NOMO-1 treated with dmso at 0.1 percent for 144 hours (cell line): ENCODE measurements at regions not wholly inside any gene's neighbourhood (a gene's known extent, or its start where the extent isn't known, plus 50 kb on each side); places are given as distances from the start of the nearest gene placed in this dataset.
"Not testable (repeated sequence)": the region's sequence is repeated elsewhere in the genome, so short reads cannot be mapped to it uniquely, and the experiment has no call there.

Source experiments
- DNase-seq: peaks from one replicate; lab custom pipeline; 2025; ENCODE audit not compliant: unreplicated experiment; lab: John Stamatoyannopoulos, UW

DNA sequence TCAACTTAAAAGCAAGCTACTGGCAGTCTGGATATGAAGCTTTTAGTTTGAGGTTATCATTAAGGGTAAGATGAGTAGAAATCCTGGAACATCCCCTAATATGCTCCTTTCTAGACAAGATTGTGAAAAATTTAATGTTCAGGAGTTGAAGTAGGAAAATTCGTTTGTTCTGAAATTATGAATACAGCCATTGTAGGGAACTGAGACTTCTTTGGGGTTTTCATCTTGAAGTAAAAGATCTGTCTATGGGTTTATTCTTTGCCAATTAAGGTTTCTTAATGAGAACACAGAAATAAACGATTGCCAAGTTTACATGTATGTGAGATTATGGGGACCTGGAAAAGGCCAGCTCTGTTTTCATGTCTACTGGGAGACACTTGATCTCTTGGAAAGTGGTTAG, 225.6 kb upstream of the MOCS1 start:
- DNase-seq: no peak

GRCh38 chr6:40152701-40153436, 218.6 kb upstream of the MOCS1 start:
- DNase-seq: no peak

- no peak for DNase-seq
Measured at GRCh38 chr6:40152196-40152595, 217.9 kb upstream of the MOCS1 start.

GRCh38 chr6:40148882-40149573, 214.8 kb upstream of the MOCS1 start:
- peak; percentile 19 for DNase-seq

GRCh38 chr6:40146902-40147301, 212.6 kb upstream of the MOCS1 start:
- DNase-seq: no peak

- no peak for DNase-seq
Measured at GRCh38 chr6:40139447-40139846, 205.2 kb upstream of the MOCS1 start.

GRCh38 chr6:40138273-40138720, 204.0 kb upstream of the MOCS1 start:
- no peak for DNase-seq

- DNase-seq: no peak
Measured at GRCh38 chr6:40135491-40136072, 201.3 kb upstream of the MOCS1 start.

DNA sequence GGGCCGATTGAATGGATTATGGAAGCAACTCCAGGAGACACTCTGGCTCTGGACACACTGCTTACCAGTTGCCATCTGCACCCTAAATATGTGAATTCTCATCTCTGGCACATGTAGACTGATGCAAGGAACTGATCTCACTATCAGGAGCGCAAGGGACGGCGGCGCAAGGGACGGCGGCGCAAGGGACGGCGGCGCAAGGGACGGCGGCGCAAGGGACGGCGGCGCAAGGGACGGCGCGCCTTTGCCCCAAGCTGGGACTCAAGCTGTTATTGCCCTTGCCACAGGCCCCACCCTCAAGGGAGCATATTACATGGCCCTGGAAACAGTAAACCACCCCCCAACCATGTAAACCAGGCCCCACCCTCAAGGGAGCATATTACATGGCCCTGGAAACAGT, 199.7 kb upstream of the MOCS1 start:
- not testable (repeated sequence) for DNase-seq

DNA sequence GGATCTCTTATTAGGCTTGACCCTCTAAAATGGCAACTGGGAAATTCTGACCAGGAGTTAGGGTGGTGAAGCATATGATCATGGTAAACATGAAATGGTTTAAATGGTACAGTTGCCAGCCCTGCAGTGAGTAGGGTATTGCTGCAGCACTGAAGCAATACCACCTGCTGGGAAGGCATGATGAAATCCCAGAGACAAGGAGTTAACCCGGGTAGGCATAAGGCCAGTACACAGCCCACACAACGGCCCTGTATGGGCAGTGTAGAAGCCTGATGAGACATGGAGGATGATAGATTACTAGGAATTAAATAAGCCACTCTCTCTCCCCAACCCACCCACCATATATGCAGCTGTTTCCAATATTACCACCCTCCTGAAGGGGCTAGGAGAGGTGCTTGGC, 197.4 kb upstream of the MOCS1 start:
- DNase-seq: no peak

- no peak for DNase-seq
Measured at GRCh38 chr6:40128127-40128526, 193.9 kb upstream of the MOCS1 start.

DNA sequence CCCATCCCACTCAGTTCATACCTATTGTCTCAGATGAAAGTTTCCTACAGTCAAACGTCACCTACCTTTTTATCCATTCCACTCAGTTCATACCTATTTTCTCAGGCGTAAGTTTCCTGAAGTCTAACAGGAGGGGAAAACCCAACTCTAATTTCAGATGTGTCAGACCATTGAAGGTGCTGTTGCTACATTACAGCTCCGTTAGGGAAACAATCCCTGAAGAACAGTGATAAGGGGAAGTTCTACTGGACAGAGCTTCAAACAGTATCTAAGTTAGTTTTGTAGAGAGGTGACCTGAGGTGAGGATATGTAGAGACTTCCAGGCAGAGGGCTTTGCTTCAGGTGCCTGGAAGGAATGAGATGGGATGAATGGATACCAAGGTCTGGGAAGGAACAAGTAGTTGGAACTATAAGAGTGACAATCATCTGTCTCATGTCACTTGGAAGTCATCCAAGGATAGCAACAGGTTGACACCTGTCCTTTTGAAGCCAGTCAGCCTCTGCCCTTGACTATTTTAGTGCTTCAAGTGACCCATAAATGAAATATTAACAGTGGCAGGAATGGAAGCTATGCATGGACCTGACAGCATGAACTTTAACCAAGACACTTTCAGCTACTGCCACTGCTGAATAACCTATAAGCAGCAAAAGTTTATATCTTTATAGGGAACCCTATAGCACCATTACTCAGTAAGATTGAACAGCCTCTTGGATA, 191.6 kb upstream of the MOCS1 start:
- DNase-seq: no peak

- no peak for DNase-seq
Measured at GRCh38 chr6:40124924-40125323, 190.7 kb upstream of the MOCS1 start.

DNA sequence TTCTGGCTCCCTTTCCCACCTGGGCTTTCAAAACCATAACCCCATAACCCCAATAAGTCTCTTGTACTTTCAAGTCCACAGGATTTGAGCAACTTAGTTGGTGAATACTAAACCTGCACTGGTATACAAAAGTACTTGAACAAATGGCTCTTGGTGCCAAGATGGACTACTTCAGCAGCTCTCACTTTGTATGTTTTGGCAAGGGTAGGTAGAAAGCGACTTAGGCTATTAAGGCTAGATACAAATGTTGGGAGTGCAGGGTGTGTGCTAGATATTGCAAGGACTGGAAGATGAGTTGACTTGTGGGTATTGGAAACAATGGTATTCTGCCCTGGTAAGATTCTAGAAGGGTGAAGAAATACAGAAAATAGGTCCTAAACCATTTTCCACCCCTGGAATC, 182.6 kb upstream of the MOCS1 start:
- no peak for DNase-seq

DNA sequence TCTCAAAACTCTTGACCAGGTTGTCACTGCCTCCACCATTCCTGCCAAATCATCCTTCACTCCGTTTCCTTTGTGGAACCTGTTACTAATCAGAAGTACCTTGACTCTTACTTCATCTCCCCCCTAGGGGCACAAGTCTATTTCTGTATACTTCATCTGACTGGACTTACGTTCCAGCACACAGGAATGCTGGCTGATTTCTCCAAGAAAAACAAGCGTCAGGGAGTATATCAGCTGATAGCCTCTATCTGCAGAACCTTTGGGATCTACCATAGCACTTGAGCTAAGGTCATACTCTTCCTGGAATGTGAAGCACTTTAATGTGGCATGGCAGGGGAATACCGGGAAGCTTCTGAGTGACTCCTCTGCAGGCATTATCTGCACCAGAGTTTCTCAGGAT, 178.1 kb upstream of the MOCS1 start:
- DNase-seq: no peak

GRCh38 chr6:40108736-40109135, 174.5 kb upstream of the MOCS1 start:
- no peak for DNase-seq

GRCh38 chr6:40106840-40107239, 172.6 kb upstream of the MOCS1 start:
- DNase-seq: no peak

GRCh38 chr6:40098774-40099173, 164.5 kb upstream of the MOCS1 start:
- DNase-seq: no peak

DNA sequence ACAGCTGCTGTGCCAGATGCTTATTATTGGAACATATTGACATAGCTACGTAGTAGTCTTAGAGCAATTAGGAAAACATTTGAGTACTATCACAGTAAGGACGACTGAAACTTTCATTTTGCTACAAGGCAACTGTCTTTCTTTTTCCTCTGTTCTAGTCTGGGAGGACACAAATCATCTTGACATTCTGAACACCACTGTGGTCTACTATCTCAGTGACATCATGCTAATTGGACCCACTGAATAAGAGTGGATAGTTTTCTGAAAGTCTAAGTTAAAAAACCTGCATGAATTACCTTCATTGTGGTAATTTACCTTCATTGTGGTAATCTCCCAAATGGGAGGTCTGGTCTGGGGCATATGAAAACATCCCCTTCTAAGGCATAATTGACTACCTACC, 163.3 kb upstream of the MOCS1 start:
- no peak for DNase-seq

DNA sequence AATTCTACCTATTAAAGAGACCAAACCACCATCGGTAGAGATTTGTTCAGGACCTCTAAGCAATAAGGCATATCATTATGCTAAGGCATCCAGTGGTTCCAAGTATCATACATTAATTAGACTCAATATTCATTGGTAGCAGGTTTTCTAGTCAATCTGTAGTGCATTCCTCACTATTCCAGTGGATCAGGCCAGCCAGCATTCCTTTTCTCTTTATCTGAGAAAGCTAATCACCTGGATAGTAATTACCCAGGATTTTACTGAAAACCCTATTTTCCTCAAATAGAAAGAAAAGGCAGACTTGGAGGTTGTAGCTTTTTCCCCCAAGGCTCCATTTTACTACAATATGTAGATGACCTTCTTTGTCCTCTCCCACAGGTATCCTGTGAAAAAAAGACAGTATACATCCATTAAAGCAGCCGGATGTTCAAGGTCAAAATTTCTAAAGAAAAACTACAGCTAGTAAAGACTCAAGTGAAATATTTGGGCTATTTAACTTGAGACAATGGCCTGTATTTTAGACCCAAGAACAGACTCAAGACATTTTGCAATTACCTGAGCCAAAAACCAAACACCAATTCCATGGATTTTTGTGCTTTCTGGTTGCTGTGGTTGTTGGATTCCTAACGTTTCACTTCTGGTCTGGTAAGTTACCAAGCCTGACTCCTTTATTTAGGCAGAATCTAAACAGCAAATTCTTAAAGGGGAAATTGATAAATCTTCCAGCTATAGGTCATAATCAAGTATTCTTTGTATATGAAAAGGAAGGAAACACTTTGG, 149.1 kb upstream of the MOCS1 start:
- DNase-seq: no peak
